ENCODE measurements at regions not wholly inside any gene's neighbourhood (a gene's known extent, or its start where the extent isn't known, plus 50 kb on each side); places are given as distances from the start of the nearest gene placed in this dataset.
A peak's percentile ranks its signal among the peaks of the same experiment; 100 is the strongest.
"Not testable (repeated sequence)": the region's sequence is repeated elsewhere in the genome, so short reads cannot be mapped to it uniquely, and the experiment has no call there.

GRCh38 chr3:106347350-106347749 lies 478.5 kb upstream of the CBLB start:
- DNase-seq (ENCODE audit: low spot score): no peak

DNA sequence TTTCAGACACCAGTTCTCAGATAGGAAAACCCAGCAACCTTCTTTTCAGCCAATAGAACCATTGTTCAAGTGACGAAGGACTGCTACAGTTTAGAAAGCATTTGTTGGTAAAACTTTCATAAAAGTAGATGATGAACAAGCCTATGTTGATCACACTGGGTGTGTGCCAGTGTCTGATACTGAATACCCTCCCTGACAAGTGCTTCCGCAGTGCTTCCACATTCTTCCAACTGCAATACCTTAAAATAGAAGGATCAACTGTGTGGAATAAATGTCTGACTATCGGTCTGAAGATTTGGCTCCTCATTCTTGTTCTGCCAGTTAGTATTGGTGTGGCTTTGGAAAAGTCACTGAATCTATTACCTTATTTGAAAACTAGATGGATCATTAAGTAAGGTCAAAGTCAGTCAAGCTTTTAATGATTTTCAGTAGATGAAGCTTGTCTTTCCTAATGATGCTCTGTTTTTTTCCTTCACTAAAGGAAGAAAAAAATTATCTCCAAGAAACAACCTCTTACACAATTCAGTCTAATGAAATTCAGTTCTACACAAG lies 479.4 kb upstream of the CBLB start:
- no peak for DNase-seq (ENCODE audit: low spot score)

DNA sequence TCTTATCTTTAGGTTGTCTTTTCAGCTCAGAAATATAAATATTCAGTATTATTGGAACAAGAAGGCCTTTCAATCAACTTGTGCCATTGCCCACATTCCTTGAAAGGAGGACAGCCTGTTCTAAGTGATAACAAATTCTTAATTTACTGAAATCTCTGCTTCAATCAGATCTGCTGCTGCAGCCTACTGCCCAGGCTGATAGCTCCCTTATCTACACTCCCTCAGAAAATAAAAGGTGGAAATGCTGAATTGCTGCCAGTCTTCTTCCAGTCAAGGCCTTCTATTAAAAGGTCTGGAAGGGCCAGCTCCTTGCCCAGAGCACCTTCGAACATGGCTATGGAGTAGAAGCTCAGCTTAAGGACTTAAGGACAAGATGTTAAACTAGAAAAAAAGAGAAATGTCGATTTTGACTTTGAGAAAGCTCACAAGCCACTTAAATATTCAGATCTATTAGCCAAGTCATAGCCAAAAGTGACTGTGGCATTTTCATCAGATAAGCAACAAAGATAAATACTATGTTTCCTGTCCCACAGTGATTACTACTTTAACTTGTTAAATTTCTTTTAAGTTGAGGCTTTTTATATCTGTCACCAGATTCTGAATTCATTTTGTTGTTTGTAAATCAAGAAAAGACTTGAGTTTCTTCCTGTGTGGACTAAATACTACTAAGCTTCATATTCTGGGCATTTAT lies 480.5 kb upstream of the CBLB start:
- DNase-seq (ENCODE audit: low spot score): peak; percentile 23

DNA sequence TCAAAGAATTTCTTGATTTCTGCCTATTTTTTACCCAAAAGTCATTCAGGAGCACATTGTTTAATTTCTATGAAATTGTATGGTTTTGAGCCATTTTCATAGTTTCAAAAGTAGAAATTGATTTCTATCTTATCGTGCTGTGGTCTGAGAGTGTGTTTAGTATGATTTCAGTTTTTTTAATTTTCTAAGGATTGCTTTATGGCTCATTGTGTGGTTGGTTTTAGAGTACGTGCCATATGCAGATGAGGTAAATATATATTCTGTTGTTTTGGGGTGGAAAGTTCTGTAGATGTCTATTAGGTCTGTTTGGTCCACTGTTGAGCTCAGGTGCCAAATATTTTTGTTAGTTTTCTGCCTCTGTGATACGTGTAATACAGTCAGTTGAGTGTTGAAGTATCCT lies 487.1 kb upstream of the CBLB start:
- DNase-seq (ENCODE audit: low spot score): no peak

GRCh38 chr3:106359692-106360091 lies 490.9 kb upstream of the CBLB start:
- DNase-seq (ENCODE audit: low spot score): no peak

- DNase-seq (ENCODE audit: low spot score): not testable (repeated sequence)
Measured at GRCh38 chr3:106360901-106361300, 492.1 kb upstream of the CBLB start.

DNA sequence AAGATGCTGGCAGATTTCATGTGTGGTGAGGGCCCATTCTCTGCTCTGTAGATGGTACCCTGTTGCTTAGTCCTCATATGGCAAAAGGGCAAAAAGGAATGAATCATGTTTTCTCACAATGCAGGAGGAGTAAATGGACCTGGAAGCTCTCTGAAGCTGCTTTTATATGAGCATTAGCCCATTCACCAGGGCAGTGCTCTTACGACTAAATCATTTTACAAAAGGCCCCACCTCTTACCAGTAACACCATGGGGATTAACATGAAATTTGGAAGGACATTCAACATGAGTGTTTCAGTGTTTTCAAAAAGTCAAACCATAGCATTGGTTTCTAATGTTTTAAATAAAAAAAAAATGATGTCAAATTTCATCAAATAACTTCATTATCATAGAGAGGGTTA lies 495.7 kb upstream of the CBLB start:
- no peak for DNase-seq (ENCODE audit: low spot score)

DNA sequence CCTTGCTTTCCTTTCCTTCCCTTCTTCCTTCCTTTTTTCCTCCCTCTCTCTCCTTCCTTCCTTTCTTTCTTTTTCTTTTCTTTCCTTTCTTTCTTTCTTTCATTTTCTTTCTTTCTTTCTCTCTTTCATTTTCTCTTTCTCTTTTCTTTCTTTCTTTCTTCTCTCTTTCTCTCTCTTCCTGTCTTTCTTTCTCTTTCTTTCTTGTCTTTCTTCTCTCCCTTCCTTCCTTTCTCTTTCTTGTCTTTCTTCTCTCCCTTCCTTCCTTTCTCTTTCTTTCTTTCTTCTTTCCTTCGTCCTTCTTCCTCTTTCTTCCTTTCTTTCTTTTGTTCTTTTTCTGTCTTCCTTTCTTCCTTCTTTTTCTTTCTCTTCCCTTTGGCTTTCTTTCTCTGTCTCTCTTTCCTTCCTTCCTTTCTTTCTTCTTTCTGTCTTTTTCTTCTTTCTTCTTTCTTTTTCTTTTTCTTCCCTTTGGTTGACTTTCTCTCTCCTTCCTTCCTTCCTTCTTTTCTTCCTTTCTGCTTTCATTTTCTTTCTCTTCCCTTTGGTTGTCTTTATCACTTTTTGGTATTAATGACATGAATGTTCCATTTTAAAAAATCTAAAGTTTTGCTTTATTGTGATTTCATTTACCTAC lies 496.4 kb upstream of the CBLB start:
- no peak for DNase-seq (ENCODE audit: low spot score)

DNA sequence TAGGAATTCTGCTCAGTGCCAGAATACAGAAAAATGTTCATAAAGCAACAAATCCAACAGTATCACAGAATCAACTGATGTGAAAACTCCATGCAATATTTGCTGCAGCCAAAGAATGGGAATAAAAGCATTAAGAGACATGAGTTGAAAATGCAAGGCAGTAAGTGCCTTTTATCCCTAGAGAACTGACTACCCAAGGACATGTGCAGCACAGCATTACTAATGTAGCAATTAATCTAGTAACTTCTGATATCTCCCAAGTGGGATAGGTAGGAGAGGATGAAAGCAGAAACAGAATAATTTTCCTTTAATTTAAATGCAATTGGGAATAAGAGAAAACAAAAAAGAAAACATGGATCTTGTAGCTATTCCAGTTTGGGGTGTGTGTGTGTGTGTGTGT lies 497.5 kb upstream of the CBLB start:
- no peak for DNase-seq (ENCODE audit: low spot score)

DNA sequence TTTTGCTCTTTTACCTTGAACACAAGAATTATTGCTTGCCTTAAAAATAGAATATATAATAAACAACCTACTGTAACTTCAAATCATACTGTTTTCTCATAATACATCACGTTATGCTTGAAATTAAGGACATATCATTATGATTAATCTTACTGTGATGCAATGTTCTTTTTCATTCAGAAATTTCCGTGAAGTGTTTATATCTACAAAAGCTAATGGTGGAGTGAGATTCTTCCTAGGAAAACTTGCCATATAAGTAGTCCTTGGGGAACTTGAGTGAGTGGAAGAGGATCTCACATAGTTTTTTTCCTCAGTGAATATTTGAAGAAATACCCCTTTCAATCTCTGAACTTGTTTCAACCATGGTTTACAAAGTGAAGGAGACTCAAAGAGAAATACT lies 498.7 kb upstream of the CBLB start:
- no peak for DNase-seq (ENCODE audit: low spot score)

GRCh38 chr3:106371221-106371970 lies 502.6 kb upstream of the CBLB start:
- DNase-seq (ENCODE audit: low spot score): no peak

- DNase-seq (ENCODE audit: low spot score): peak; percentile 28
Measured at GRCh38 chr3:106371971-106372805, 503.4 kb upstream of the CBLB start.

GRCh38 chr3:106372806-106373190 lies 504.0 kb upstream of the CBLB start:
- DNase-seq (ENCODE audit: low spot score): no peak

- peak; percentile 6 for DNase-seq (ENCODE audit: low spot score)
Measured at GRCh38 chr3:106376016-106376570, 507.3 kb upstream of the CBLB start.

GRCh38 chr3:106379251-106379750 lies 510.5 kb upstream of the CBLB start:
- no peak for DNase-seq (ENCODE audit: low spot score)

DNA sequence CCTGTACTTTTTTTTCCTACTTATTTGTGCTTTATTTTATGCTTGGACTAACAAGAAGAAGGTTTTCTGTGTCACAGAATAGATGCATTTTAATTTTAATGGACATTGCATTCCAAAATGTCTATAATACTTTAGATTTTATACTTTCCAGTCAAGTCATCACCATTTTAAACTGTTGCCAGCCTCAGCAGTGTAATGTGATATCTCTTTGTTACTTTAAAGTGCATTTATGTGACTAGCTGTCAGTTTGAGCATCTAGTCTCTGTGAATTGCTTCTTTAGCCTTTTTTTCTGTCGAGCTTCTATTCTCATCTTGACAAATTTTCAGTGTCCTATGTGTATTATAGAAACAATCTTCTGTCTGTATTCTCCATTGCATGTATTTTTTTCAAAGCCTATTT lies 511.4 kb upstream of the CBLB start:
- DNase-seq (ENCODE audit: low spot score): no peak

GRCh38 chr3:106381286-106381938 lies 512.6 kb upstream of the CBLB start:
- no peak for DNase-seq (ENCODE audit: low spot score)

DNA sequence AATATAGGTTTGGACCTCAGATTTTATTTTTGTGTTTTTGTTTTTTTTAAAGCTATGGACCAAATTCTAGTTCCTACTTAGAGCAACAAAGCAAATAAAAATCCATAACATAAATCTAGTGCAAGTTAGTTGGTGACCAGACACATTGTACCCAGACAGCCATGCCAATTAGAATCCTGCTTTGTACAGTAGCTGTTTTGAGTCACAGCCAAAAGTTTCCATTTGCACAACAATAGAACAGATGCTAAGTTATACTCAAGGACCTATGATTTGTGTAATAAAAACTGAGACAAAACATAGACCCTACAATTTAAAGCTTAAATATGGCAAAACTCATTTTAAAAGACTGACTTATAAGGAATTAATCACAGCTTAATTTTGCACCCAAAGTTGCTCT lies 513.1 kb upstream of the CBLB start:
- DNase-seq (ENCODE audit: low spot score): no peak

DNA sequence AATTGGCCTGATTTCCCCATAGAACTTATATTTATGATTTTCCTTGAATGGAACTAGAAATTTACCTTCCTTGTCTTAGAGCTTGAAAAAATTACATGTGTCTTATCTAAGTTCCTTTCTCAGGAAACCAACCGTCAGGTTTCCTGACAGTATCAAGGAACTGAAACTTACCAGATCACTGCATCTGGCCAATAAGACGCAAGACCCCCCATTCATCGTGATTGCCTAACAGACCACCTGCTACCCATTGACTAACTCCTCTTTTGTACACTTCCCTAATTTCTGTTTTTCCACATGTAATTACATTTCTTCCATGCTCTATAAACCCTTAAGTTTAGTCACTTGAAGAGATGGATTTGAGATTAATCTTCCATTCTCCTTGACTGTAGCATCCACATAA lies 517.2 kb upstream of the CBLB start:
- DNase-seq (ENCODE audit: low spot score): no peak

DNA sequence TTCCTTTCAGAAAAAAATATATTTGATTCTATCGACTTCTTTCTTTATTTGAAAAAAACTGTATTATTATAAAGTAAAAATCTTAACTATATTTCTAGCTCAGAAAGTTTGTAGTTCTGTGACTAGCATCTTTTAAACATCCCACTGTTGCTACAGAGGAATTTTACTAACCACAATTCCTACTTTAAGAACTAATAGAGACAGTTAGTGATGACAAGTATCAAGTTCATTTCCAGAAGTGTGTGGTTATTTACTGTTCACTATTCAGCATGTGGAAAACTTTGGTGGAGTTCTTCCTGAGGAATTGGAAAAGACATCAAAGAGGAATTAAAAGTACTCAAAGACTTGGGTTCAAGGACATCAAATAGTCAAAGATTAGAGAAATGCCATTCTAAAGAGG lies 524.1 kb upstream of the CBLB start:
- DNase-seq (ENCODE audit: low spot score): no peak

DNA sequence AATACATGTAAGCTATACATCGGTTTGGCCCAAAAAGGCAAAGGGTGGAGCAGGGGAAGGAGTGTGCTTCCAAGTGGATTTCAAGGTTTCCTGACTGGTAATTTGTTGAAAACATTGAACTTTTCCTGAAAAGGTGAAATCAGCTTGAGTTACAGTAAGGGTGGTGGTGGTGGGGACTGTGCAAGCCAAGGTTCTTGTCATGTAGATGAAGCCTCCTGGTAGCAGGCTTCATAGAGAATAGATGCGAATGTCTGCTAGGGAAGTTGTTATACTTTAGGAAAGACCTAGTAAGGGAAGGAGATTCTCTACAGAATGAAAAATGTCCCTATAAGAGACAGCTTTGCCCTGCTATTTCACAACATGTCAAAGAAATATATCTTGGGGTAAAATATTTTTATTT lies 528.2 kb upstream of the CBLB start:
- DNase-seq (ENCODE audit: low spot score): no peak

Measured in A172 (cell line).